ENCODE measurements at regions not wholly inside any gene's neighbourhood (a gene's known extent, or its start where the extent isn't known, plus 50 kb on each side); places are given as distances from the start of the nearest gene placed in this dataset.

GRCh38 chr1:219339466-219339865 lies 165.8 kb downstream of the LYPLAL1 start:
- TF ChIP-seq CTCF (IDR thresholded peaks at IDR 0.05): no peak
- TF ChIP-seq EZH2phosphoT487 (IDR thresholded peaks at IDR 0.05): no peak
- no peak for TF ChIP-seq EZH2 (IDR thresholded peaks at IDR 0.05)
- no peak overlapping the region for H3K4me3 Mint-ChIP-seq
- no peak overlapping the region for H3K4me2 ChIP-seq

GRCh38 chr1:219337588-219337987 lies 163.9 kb downstream of the LYPLAL1 start:
- Mint-ChIP-seq H3K27ac (no peak overlapping the region), H3K4me3 (no peak overlapping the region)
- H3K79me2 ChIP-seq (ENCODE audit: low read depth): no peaks in the 10 kb centered on the region

More at GRCh38 chr1:219339466-219339865, 165.8 kb downstream of the LYPLAL1 start:
- DNase-seq (ENCODE audit: low spot score): no peak
- H2AFZ ChIP-seq (replicated peaks): no peak overlapping the region
- H3K4me1 ChIP-seq: no peaks in the 10 kb centered on the region
- H3K36me3 Mint-ChIP-seq: no peaks in the 10 kb centered on the region
- no peak overlapping the region for H3K27ac ChIP-seq
- H3K4me1 Mint-ChIP-seq: no peaks in the 10 kb centered on the region
- no peaks in the 10 kb centered on the region for H3F3A ChIP-seq (ENCODE audit: low read depth)
- no peak overlapping the region for H3K4me3 ChIP-seq
- H3K9ac ChIP-seq: no peak overlapping the region
- no peaks in the 10 kb centered on the region for H3K79me2 ChIP-seq (ENCODE audit: low read depth)
- H3K27me3 ChIP-seq: no peaks in the 10 kb centered on the region
- H3K27me3 Mint-ChIP-seq (ENCODE audit: insufficient read depth, low read depth): no peaks in the 10 kb centered on the region
- no peaks in the 10 kb centered on the region for H3K36me3 ChIP-seq
- no peaks in the 10 kb centered on the region for H4K20me1 ChIP-seq (ENCODE audit: low read depth)
- H3K9me3 Mint-ChIP-seq: no peaks in the 10 kb centered on the region
- no peak overlapping the region for H3K27ac Mint-ChIP-seq
- no peaks in the 10 kb centered on the region for H3K9me3 ChIP-seq (ENCODE audit: low read depth)

GRCh38 chr1:219333626-219334025 lies 159.9 kb downstream of the LYPLAL1 start:
- H3K4me1 ChIP-seq: no peaks in the 10 kb centered on the region
- DNase-seq (ENCODE audit: low spot score): no peak
- Mint-ChIP-seq H3K27me3 (ENCODE audit: insufficient read depth, low read depth) (no peaks in the 10 kb centered on the region), H3K4me3 (no peak overlapping the region), H3K9me3 (no peaks in the 10 kb centered on the region), H3K27ac (no peak overlapping the region), H3K36me3 (no peaks in the 10 kb centered on the region), H3K4me1 (no peaks in the 10 kb centered on the region)
- no peaks in the 10 kb centered on the region for H4K20me1 ChIP-seq (ENCODE audit: low read depth)
- H3K36me3 ChIP-seq: no peaks in the 10 kb centered on the region
- H2AFZ ChIP-seq (replicated peaks): no peak overlapping the region
- no peak for TF ChIP-seq CTCF (IDR thresholded peaks at IDR 0.05)
- TF ChIP-seq EZH2 (IDR thresholded peaks at IDR 0.05): no peak
- TF ChIP-seq EZH2phosphoT487 (IDR thresholded peaks at IDR 0.05): no peak
- H3K27me3 ChIP-seq: no peaks in the 10 kb centered on the region
- no peak overlapping the region for H3K27ac ChIP-seq
- H3K79me2 ChIP-seq (ENCODE audit: low read depth): no peaks in the 10 kb centered on the region
- H3K4me2 ChIP-seq: no peak overlapping the region
- H3K9me3 ChIP-seq (ENCODE audit: low read depth): no peaks in the 10 kb centered on the region
- H3K9ac ChIP-seq: no peak overlapping the region
- H3K4me3 ChIP-seq: no peak overlapping the region
- no peaks in the 10 kb centered on the region for H3F3A ChIP-seq (ENCODE audit: low read depth)

More at GRCh38 chr1:219337588-219337987, 163.9 kb downstream of the LYPLAL1 start:
- Mint-ChIP-seq H3K36me3 (no peaks in the 10 kb centered on the region), H3K27me3 (ENCODE audit: insufficient read depth, low read depth) (no peaks in the 10 kb centered on the region), H3K9me3 (no peaks in the 10 kb centered on the region), H3K4me1 (no peaks in the 10 kb centered on the region)
- Histone ChIP-seq H3F3A (ENCODE audit: low read depth) (no peaks in the 10 kb centered on the region), H3K4me3 (no peak overlapping the region), H3K36me3 (no peaks in the 10 kb centered on the region), H3K4me2 (no peak overlapping the region), H3K27me3 (no peaks in the 10 kb centered on the region), H2AFZ (replicated peaks) (no peak overlapping the region), H3K4me1 (no peaks in the 10 kb centered on the region), H4K20me1 (ENCODE audit: low read depth) (no peaks in the 10 kb centered on the region), H3K9ac (no peak overlapping the region), H3K9me3 (ENCODE audit: low read depth) (no peaks in the 10 kb centered on the region), H3K27ac (no peak overlapping the region)
- TF ChIP-seq EZH2phosphoT487 (IDR thresholded peaks at IDR 0.05) (no peak), EZH2 (IDR thresholded peaks at IDR 0.05) (no peak), CTCF (IDR thresholded peaks at IDR 0.05) (no peak)
- DNase-seq (ENCODE audit: low spot score): no peak

Measured in neural progenitor cell (in vitro differentiated cells).